ENCODE measurements at regions not wholly inside any gene's neighbourhood (a gene's known extent, or its start where the extent isn't known, plus 50 kb on each side); places are given as distances from the start of the nearest gene placed in this dataset.

DNA sequence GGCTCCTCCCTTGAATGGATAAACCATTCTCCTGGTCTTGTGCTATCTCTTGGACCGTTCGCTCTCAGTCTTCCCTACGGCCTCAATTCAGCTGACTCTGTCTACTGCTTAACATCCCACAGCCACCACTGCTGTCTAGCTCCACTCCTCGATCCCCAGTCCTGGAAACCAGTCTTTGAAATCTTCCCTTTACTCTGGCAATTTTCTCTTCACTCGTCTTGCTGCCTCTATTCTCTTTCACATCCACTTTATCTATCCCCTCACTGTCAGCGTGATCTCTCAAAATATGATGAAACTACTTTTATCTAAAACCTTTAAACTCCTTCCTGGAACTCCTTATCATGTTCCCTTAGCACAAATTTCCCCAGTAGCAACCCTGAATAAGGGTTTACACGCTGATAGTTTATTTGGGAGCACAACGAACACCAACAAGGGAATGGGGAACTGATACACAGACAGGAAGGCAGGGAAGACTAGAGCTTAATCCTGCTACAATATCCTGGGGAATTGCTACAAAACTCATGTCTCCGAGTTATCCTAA, 131.6 kb upstream of the SAMSN1 start (continued):
- TF ChIP-seq ZNF347 (CRISPR knock-in tag; IDR thresholded peaks at IDR 0.05; ENCODE audit: low read depth) (no peak), NCOR1 (IDR thresholded peaks at IDR 0.05) (peak; percentile 45; the same call in 1 of the 2 replicates), ZNF263 (CRISPR knock-in tag; IDR thresholded peaks at IDR 0.05; ENCODE audit: borderline replicate concordance) (peak; percentile 80; the same call in 1 of the 2 replicates), ETV5 (CRISPR knock-in tag; IDR thresholded peaks at IDR 0.05; ENCODE audit: low read depth) (0 out of 2 replicates have a peak, but pooled peaks have one; percentile 19), ZNF384 (IDR thresholded peaks at IDR 0.05; ENCODE audit: low read depth, low read length) (no peak), KAT7 (CRISPR knock-in tag; IDR thresholded peaks at IDR 0.05; ENCODE audit: borderline replicate concordance) (no peak), EP300 (IDR thresholded peaks at IDR 0.05; ENCODE audit: low read length) (peak; percentile 75), ZNF586 (CRISPR knock-in tag; conservative IDR thresholded peaks at IDR 0.05) (no peak), PRMT5 (CRISPR knock-in tag; IDR thresholded peaks at IDR 0.05) (no peak), RFX5 (IDR thresholded peaks at IDR 0.05; ENCODE audit: low read depth, low read length) (no peak), SMC3 (conservative IDR thresholded peaks at IDR 0.05; ENCODE audit: insufficient read depth, low read depth, low read length) (no peak), CHD1 (IDR thresholded peaks at IDR 0.05; ENCODE audit: low read length) (no peak), LCOR (CRISPR knock-in tag; IDR thresholded peaks at IDR 0.05) (no peak)
- TF ChIP-seq, protein P1, sequence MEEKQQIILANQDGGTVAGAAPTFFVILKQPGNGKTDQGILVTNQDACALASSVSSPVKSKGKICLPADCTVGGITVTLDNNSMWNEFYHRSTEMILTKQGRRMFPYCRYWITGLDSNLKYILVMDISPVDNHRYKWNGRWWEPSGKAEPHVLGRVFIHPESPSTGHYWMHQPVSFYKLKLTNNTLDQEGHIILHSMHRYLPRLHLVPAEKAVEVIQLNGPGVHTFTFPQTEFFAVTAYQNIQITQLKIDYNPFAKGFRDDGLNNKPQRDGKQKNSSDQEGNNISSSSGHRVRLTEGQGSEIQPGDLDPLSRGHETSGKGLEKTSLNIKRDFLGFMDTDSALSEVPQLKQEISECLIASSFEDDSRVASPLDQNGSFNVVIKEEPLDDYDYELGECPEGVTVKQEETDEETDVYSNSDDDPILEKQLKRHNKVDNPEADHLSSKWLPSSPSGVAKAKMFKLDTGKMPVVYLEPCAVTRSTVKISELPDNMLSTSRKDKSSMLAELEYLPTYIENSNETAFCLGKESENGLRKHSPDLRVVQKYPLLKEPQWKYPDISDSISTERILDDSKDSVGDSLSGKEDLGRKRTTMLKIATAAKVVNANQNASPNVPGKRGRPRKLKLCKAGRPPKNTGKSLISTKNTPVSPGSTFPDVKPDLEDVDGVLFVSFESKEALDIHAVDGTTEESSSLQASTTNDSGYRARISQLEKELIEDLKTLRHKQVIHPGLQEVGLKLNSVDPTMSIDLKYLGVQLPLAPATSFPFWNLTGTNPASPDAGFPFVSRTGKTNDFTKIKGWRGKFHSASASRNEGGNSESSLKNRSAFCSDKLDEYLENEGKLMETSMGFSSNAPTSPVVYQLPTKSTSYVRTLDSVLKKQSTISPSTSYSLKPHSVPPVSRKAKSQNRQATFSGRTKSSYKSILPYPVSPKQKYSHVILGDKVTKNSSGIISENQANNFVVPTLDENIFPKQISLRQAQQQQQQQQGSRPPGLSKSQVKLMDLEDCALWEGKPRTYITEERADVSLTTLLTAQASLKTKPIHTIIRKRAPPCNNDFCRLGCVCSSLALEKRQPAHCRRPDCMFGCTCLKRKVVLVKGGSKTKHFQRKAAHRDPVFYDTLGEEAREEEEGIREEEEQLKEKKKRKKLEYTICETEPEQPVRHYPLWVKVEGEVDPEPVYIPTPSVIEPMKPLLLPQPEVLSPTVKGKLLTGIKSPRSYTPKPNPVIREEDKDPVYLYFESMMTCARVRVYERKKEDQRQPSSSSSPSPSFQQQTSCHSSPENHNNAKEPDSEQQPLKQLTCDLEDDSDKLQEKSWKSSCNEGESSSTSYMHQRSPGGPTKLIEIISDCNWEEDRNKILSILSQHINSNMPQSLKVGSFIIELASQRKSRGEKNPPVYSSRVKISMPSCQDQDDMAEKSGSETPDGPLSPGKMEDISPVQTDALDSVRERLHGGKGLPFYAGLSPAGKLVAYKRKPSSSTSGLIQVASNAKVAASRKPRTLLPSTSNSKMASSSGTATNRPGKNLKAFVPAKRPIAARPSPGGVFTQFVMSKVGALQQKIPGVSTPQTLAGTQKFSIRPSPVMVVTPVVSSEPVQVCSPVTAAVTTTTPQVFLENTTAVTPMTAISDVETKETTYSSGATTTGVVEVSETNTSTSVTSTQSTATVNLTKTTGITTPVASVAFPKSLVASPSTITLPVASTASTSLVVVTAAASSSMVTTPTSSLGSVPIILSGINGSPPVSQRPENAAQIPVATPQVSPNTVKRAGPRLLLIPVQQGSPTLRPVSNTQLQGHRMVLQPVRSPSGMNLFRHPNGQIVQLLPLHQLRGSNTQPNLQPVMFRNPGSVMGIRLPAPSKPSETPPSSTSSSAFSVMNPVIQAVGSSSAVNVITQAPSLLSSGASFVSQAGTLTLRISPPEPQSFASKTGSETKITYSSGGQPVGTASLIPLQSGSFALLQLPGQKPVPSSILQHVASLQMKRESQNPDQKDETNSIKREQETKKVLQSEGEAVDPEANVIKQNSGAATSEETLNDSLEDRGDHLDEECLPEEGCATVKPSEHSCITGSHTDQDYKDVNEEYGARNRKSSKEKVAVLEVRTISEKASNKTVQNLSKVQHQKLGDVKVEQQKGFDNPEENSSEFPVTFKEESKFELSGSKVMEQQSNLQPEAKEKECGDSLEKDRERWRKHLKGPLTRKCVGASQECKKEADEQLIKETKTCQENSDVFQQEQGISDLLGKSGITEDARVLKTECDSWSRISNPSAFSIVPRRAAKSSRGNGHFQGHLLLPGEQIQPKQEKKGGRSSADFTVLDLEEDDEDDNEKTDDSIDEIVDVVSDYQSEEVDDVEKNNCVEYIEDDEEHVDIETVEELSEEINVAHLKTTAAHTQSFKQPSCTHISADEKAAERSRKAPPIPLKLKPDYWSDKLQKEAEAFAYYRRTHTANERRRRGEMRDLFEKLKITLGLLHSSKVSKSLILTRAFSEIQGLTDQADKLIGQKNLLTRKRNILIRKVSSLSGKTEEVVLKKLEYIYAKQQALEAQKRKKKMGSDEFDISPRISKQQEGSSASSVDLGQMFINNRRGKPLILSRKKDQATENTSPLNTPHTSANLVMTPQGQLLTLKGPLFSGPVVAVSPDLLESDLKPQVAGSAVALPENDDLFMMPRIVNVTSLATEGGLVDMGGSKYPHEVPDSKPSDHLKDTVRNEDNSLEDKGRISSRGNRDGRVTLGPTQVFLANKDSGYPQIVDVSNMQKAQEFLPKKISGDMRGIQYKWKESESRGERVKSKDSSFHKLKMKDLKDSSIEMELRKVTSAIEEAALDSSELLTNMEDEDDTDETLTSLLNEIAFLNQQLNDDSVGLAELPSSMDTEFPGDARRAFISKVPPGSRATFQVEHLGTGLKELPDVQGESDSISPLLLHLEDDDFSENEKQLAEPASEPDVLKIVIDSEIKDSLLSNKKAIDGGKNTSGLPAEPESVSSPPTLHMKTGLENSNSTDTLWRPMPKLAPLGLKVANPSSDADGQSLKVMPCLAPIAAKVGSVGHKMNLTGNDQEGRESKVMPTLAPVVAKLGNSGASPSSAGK (IDR thresholded peaks at IDR 0.05), result no peak
- TF ChIP-seq, protein P2, sequence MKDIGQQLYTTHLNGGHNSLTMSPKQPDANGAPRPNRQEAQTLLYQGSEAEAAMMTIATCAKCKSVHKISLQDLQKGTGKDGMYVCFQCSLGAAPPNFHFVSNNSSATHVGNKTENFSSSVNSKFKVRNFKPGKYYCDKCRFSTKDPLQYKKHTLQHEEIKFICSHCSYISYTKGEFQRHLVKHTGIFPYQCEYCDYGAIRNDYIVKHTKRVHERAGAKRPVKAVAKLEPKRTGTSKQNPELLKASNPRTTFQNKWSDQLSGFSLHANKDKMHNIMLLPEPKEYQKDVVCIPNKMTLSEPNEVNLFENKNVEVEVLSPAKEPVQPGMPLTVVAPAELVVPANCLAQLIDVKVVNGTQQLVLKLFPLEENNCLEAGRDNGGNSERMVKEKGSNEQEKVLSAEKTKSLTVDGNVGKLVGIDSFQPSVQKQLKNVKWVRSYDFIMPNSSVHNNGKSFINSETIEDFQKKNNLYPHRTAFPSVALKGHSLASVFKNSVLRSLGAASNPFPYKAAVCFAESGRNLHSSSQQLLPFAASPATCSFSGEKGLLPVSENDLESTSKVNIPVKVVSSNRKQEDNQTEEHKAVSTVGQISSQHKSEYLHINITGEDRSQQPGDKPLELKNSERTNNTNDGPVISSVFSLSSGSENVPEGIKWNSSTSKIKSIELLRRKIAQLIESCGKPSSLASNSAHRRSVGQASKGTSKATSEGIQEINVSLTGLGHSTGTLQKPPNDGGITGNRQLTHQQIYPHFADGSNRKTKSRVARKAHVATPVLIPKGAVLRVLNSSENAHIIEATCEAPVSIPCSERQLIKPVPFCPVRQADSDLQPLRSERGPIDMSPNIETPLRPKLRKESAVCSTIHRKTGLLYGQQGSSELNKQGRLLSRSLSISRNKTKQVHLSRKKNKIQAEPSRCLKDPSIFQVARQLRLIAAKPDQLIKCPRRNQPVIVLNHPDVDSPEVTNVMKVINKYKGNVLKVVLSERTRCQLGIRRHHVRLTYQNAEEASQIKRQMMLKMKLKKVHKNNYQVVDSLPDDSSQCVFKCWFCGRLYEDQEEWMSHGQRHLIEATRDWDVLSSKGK (CRISPR knock-in tag; IDR thresholded peaks at IDR 0.05), result no peak

Data from K562 (cell line).